ENCODE measurements at regions not wholly inside any gene's neighbourhood (a gene's known extent, or its start where the extent isn't known, plus 50 kb on each side); places are given as distances from the start of the nearest gene placed in this dataset.

DNA sequence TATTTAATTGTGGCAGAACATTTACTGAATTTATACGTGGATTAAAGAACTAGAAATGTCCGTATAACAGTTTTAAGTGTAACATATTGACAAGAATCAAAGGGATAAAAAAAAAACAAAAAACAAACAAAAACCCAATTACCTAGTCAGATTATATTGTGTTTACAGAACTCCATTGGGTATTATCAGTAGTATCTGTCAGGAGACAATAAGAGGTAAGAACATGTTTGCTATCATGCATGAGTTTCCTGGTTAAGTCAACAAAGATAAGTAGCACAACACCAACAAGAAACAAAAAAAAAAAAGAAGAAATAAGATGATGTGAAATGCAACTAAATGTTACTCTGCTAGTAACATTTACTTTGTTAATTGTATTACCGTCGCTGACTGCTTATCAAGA, 570.6 kb downstream of the ZBBX start:
- no peak for DNase-seq (ENCODE audit: low read depth)
- TF ChIP-seq, protein P1, sequence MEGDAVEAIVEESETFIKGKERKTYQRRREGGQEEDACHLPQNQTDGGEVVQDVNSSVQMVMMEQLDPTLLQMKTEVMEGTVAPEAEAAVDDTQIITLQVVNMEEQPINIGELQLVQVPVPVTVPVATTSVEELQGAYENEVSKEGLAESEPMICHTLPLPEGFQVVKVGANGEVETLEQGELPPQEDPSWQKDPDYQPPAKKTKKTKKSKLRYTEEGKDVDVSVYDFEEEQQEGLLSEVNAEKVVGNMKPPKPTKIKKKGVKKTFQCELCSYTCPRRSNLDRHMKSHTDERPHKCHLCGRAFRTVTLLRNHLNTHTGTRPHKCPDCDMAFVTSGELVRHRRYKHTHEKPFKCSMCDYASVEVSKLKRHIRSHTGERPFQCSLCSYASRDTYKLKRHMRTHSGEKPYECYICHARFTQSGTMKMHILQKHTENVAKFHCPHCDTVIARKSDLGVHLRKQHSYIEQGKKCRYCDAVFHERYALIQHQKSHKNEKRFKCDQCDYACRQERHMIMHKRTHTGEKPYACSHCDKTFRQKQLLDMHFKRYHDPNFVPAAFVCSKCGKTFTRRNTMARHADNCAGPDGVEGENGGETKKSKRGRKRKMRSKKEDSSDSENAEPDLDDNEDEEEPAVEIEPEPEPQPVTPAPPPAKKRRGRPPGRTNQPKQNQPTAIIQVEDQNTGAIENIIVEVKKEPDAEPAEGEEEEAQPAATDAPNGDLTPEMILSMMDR (IDR thresholded peaks at IDR 0.05; ENCODE audit: insufficient read depth, low read depth, low read length), result no peak
- H3K4me3 ChIP-seq (ENCODE audit: low read depth, low read length), result no peak overlapping the region

DNA sequence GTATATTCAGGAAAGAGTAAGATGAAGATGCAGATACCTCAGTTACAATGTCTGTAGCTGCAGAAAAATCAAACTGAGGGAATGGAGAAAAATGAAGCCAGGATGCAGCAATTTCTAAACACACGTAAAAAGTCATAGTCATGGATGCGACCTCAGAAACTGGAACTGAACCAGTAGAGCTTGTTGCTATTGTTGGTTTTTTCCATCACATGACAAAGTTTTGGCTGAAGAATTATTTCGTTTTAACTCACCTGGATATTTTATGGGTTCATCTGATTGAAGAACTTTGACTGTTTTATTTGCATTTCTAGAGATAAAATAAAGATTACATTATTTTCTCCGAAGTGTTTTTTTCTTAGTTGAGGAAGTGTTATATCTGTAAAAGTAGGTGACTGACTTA, 591.2 kb downstream of the ZBBX start:
- no peak for DNase-seq (ENCODE audit: low read depth)
- TF ChIP-seq, protein P1 (IDR thresholded peaks at IDR 0.05; ENCODE audit: insufficient read depth, low read depth, low read length), result no peak
- H3K4me3 ChIP-seq (ENCODE audit: low read depth, low read length), result no peak overlapping the region

DNA sequence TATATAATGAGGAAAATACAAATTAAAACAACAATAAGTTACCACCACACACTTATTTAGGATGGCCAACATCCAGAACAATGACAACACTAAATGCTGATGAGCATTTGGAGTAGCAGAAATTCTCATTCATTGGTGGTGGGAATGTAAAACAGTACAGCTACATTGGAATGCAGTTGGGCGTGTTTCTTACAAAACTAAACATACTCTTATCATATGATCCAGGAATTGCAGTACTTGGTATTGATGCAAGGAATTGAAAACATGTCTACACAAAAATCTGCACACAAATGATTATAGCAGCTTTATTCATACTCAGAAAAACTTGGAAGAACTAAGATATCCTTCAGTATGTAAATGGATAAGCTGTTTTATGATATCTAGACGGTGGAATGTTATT, 594.2 kb downstream of the ZBBX start:
- TF ChIP-seq, protein P1 (IDR thresholded peaks at IDR 0.05; ENCODE audit: insufficient read depth, low read depth, low read length), result no peak
- no peak overlapping the region for H3K4me3 ChIP-seq (ENCODE audit: low read depth, low read length)
- DNase-seq (ENCODE audit: low read depth), result no peak

DNA sequence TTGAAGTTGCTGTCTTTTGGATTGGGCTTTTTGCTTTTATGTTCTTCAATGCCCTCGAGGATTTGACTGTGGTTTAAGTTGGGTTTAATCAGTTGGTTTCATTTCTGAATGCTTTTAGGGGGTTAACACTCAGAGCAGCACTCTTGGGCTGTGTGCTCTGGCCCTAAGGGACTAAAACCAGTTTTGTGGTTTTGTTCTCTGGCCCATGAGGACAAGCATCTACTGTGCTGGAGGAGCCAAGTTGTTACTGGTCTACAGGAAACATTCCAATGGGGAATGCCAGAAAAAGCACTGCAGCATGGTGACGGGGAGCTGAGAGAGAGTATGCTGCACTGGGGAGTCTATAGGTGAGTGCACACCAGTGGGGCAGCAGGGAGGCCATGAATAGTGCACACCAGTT, 596.9 kb downstream of the ZBBX start:
- DNase-seq (ENCODE audit: low read depth), result no peak
- H3K4me3 ChIP-seq (ENCODE audit: low read depth, low read length), result no peak overlapping the region
- TF ChIP-seq, protein P1 (IDR thresholded peaks at IDR 0.05; ENCODE audit: insufficient read depth, low read depth, low read length), result no peak

DNA sequence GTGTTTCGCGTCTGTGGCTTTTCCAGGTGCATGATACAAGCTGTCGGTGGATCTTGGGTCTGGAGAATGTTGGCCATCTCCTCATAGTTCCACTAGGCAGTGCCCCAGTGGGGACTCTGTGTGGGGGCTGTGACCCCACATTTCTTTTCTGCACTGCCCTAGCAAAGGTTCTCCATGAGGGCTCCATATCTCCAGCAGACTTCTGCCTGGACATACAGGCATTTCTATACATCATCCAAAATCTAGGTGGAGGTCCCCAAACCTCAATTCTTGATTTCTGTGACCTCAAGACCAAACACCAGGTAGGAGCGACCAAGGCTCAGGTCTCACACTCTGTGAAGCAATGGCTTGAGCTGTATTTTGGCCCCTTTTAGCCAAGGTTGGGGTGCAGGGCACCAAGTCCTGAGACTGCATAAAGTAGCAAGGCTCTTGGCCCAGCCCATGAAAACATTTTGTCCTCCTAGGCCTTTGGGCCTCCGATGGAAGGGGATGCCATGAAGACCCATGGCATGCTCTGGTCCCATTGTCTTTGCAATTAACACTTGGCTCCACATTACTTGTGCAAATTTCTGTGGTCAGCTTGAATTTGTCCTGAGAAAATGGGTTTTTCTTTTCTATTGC, 615.3 kb downstream of the ZBBX start:
- TF ChIP-seq, protein P1 (IDR thresholded peaks at IDR 0.05; ENCODE audit: insufficient read depth, low read depth, low read length), result no peak
- no peak for DNase-seq (ENCODE audit: low read depth)
- no peak overlapping the region for H3K4me3 ChIP-seq (ENCODE audit: low read depth, low read length)

DNA sequence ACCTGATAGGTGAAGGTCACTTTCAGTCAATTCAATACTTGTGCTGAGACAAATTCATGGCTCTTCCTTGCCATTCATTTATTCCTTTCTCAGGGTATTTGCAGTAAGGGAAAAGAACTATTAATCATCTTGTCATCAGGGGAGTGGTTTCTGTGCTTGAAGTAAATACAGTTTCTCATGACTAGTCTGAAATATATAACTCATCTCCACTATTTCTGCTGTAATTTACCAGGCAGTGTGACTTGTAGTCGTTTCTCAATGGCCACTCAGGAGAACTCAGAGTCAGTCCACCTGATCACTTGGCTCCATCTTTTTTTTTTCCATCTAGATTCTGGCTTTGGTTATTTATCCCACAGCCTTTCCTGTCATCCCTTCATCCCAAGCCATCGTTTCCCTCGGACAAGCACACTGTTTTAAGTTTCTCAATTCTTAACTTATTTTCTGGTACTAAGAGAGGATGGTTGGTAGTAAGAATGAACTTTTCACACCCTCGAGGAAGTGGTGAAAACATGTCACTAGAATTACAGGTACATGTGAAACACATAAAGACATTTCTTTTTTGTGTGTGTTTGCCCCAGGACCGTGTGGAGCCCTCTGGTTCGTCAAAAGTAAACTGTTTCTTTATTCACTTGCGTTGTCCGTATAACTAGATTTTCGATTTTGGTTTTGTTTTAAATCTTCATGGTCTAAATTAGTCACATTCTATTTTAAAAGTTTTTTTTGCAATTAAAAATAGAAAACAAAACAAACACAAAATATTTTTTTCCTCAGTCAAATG, 620.2 kb downstream of the ZBBX start:
- TF ChIP-seq, protein P1 (IDR thresholded peaks at IDR 0.05; ENCODE audit: insufficient read depth, low read depth, low read length), result no peak
- H3K4me3 ChIP-seq (ENCODE audit: low read depth, low read length), result no peak overlapping the region
- no peak for DNase-seq (ENCODE audit: low read depth)

Data from fibroblast of villous mesenchyme (primary cell).